ENCODE measurements at regions not wholly inside any gene's neighbourhood (a gene's known extent, or its start where the extent isn't known, plus 50 kb on each side); places are given as distances from the start of the nearest gene placed in this dataset.

DNA sequence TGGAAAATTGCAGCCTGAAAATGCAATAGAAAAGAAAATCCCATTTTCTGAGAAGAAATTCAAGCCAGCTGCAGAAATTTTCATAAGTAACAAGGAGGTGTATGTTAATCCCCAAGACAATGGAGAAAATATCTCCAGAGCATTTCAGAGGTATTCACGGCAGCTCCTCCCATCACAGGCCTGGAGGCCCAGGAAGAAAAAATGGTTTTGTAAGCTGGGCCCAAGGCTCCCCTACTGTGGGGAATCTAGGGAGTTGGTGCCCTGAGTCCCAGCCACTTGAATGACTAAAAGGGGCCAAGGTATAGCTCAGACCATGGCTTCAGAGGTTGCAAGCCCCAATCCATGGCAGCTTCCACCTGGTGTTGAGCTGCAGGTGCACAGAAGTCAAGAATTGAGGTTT lies 93.3 kb upstream of the ZNF267 start:
- no peak for DNase-seq (ENCODE audit: low read depth in 1 of 2, low spot score in 2 of 2)
- Histone ChIP-seq H4K20me1 (replicated peaks in 1 of 2; ENCODE audit: control insufficient read depth in 1 of 2, insufficient read depth in 2 of 2, low read length in 2 of 2) (no peaks in the 10 kb centered on the region), H2BK5ac (ENCODE audit: low read depth, low read length) (no peak overlapping the region), H2BK15ac (ENCODE audit: low read length) (no peak overlapping the region), H3K4me1 (replicated peaks in 1 of 4; ENCODE audit: control insufficient read depth in 3 of 4, insufficient read depth in 4 of 4, low read length in 3 of 4) (no peaks in the 10 kb centered on the region), H3K79me1 (ENCODE audit: low read depth, low read length) (no peaks in the 10 kb centered on the region), H3K18ac (ENCODE audit: extremely low read depth, low read length) (no peak overlapping the region), H3K9me3 (ENCODE audit: insufficient read depth in 2 of 2, low read depth in 1 of 2, low read length in 1 of 2) (peaks cover 16 to 49% of the 10 kb centered on the region in 2 experiments), H2BK12ac (ENCODE audit: low read depth, low read length) (no peak overlapping the region), H3K23me2 (ENCODE audit: low read depth, low read length) (no peaks in the 10 kb centered on the region), H2AK5ac (ENCODE audit: low read depth, low read length) (no peak overlapping the region), H3K27me3 (replicated peaks in 1 of 4; ENCODE audit: control insufficient read depth in 3 of 4, extremely low read depth in 1 of 4, insufficient read depth in 3 of 4, low read length in 3 of 4) (no peaks in the 10 kb centered on the region), H3K27ac (ENCODE audit: low read depth, low read length) (no peak overlapping the region), H4K8ac (ENCODE audit: extremely low read depth, insufficient read depth, low read length) (no peak overlapping the region), H2BK120ac (replicated peaks; ENCODE audit: low read depth, low read length) (no peak overlapping the region), H3K79me2 (ENCODE audit: control insufficient read depth in 1 of 2, insufficient read depth in 2 of 2, low read length in 2 of 2) (no peaks in the 10 kb centered on the region), H3K36me3 (ENCODE audit: control insufficient read depth in 2 of 4, insufficient read depth in 4 of 4, low read length in 3 of 4) (no peaks in the 10 kb centered on the region), H3K56ac (replicated peaks; ENCODE audit: insufficient read length, low read depth, low read length) (no peak overlapping the region), H3K9ac (replicated peaks in 1 of 4; ENCODE audit: extremely low read depth in 1 of 4, low read depth in 3 of 4, low read length in 3 of 4) (no peak overlapping the region), H2AFZ (ENCODE audit: low read length) (no peak overlapping the region), H2BK20ac (ENCODE audit: low read length) (no peak overlapping the region), H3K23ac (ENCODE audit: insufficient read length) (no peak overlapping the region), H3K4me3 (ENCODE audit: extremely low read depth in 1 of 4, insufficient read depth in 2 of 4, low read depth in 3 of 4, low read length in 4 of 4) (no peak overlapping the region), H3K4me2 (ENCODE audit: insufficient read depth in 1 of 2, low read depth in 2 of 2, low read length in 2 of 2) (no peak overlapping the region), H4K91ac (replicated peaks; ENCODE audit: insufficient read length, low read length) (no peak overlapping the region), H4K5ac (ENCODE audit: insufficient read length, low read depth, low read length) (no peak overlapping the region), H3K14ac (ENCODE audit: insufficient read length) (no peak overlapping the region), H3K4ac (replicated peaks; ENCODE audit: insufficient read length, low read depth, low read length) (no peak overlapping the region)
- TF ChIP-seq TCF12 (IDR thresholded peaks at IDR 0.05; ENCODE audit: low read depth, low read length) (no peak), HDAC6 (IDR thresholded peaks at IDR 0.05; ENCODE audit: low read depth, low read length) (no peak)
- 89% methylated on average over 1 of the region's 1 CpG; no CpG with 5 or more reads in 1 of the 2 experiments for WGBS, 2 experiments (ENCODE audit: extremely low coverage in 1 of 2, insufficient coverage in 1 of 2, insufficient read length in 1 of 2, insufficient replicate concordance in 2 of 2, low coverage in 1 of 2, low lambda C conversion rate in 2 of 2, missing lambda C conversion rate in 1 of 2)
- POLR2A ChIA-PET (ENCODE audit: partially characterized antibody), result no interaction called here
- CTCF ChIA-PET (ENCODE audit: partially characterized antibody), result interaction anchor here (1.2 kb wide), 1 partner anchor 337 kb away, joined by 3 read pairs; no protein-coding TSS in a partner anchor
- FAIRE-seq, result no peak
